Esophagus muscularis mucosa (tissue), 4 donors: ENCODE measurements at regions not wholly inside any gene's neighbourhood (a gene's known extent, or its start where the extent isn't known, plus 50 kb on each side); places are given as distances from the start of the nearest gene placed in this dataset.

ENCODE experiments used
- DNase-seq: peaks from one replicate; pipeline ENCODE4 v3.0.0-alpha.2; 2017; ENCODE audit errors: extremely low spot score
- H3K27ac ChIP-seq, 4 donors: fragments of 200-600 bp; sonication (generic); replicated peaks in 1 of 4; 1 replicate in 3 of 4; 2 replicates in 1 of 4; pipeline ENCODE4 v1.5.1; 2016 to 2019; ENCODE audit warnings: mild to moderate bottlenecking in 1 of 4
- H3K27me3 ChIP-seq, 4 donors: fragments of 200-600 bp; sonication (generic); one replicate each; pipeline versions ENCODE4 v1.5.1 to v1.6.0; 2016 to 2019
- H3K36me3 ChIP-seq, 4 donors: fragments of 200-600 bp; sonication (generic); one replicate each; pipeline ENCODE4 v1.5.1; 2016 to 2019
- H3K4me1 ChIP-seq, 4 donors: fragments of 200-600 bp; sonication (generic); one replicate each; pipeline ENCODE4 v1.5.1; 2016 to 2019
- H3K4me3 ChIP-seq, 4 donors: fragments of 200-600 bp; sonication (generic); 1 replicate in 2 of 4; 2 replicates in 2 of 4; pipeline ENCODE4 v1.5.1; 2016 to 2019; ENCODE audit warnings: mild to moderate bottlenecking in 4 of 4, moderate library complexity in 1 of 4
- H3K9me3 ChIP-seq, 4 donors: fragments of 200-600 bp; sonication (generic); 1 replicate in 3 of 4; 2 replicates in 1 of 4; pipeline ENCODE4 v1.5.1; 2016 to 2019
- CTCF ChIP-seq, 3 experiments: fragments of 200-600 bp in 2 of 3; fragments of 450-650 bp in 1 of 3; sonication (generic) in 2 of 3; IDR thresholded peaks; one replicate each; pipeline ENCODE4 v1.5.1; 2017 to 2019; ENCODE audit warnings: antibody characterized with exemption in 3 of 3, mild to moderate bottlenecking in 2 of 3, moderate library complexity in 1 of 3
- EP300 ChIP-seq: sonication (generic); formaldehyde crosslinking; IDR thresholded peaks from one replicate; pipeline ENCODE4 v1.6.1; 2017; ENCODE audit warnings: antibody characterized with exemption
- POLR2A ChIP-seq: fragments of 450-650 bp; IDR thresholded peaks from one replicate; pipeline ENCODE4 v1.6.1; 2017; ENCODE audit warnings: antibody characterized with exemption, moderate library complexity, mild to moderate bottlenecking, low read depth
- POLR2AphosphoS5 ChIP-seq, 2 donors: sonication (generic); formaldehyde crosslinking; IDR thresholded peaks; one replicate each; pipeline ENCODE4 v1.6.1; 2017; ENCODE audit warnings: antibody characterized with exemption in 2 of 2
- WGBS: methylation state at CpG from one replicate; pipeline ENCODE4 v1.1.5; 2018; 5-methylcytosine and 5-hydroxymethylcytosine counted together
- intact Hi-C: fragments of 100-400 bp; cut with DNase I; formaldehyde crosslinking; loops from one replicate; pipeline ENCODE4 v1.15.1; 2023

GRCh38 chr5:51273021-51273420 lies 110.2 kb upstream of the ISL1 start:
- no peaks in the 10 kb centered on the region for H3K27me3 ChIP-seq
- intact Hi-C loops: no loop called here
- 72% methylated on average over 3 of the region's 3 CpGs for WGBS
- H3K4me1 ChIP-seq: no peaks in the 10 kb centered on the region
- TF ChIP-seq POLR2AphosphoS5 (IDR thresholded peaks at IDR 0.05) (no peak), EP300 (no peak), POLR2A (no peak), CTCF (IDR thresholded peaks at IDR 0.05) (no peak)
- DNase-seq: no peak
- H3K27ac ChIP-seq: no peak overlapping the region
- no peaks in the 10 kb centered on the region for H3K36me3 ChIP-seq
- no peaks in the 10 kb centered on the region for H3K9me3 ChIP-seq
- no peak overlapping the region for H3K4me3 ChIP-seq

- no peak overlapping the region for H3K27ac ChIP-seq
- no peak overlapping the region for H3K4me3 ChIP-seq
- TF ChIP-seq POLR2A (no peak), CTCF (IDR thresholded peaks at IDR 0.05) (no peak), EP300 (no peak), POLR2AphosphoS5 (IDR thresholded peaks at IDR 0.05) (no peak)
- peaks cover 0 to 6% (median 0%) of the 10 kb centered on the region in 4 donors for H3K27me3 ChIP-seq
- no peak for DNase-seq
- 83% methylated on average over 1 of the region's 1 CpG for WGBS
- H3K36me3 ChIP-seq: no peaks in the 10 kb centered on the region
- no peaks in the 10 kb centered on the region for H3K9me3 ChIP-seq
- intact Hi-C loops: no loop called here
- H3K4me1 ChIP-seq: no peaks in the 10 kb centered on the region
Measured at GRCh38 chr5:51273871-51274270, 109.4 kb upstream of the ISL1 start.

- no peak overlapping the region for H3K27ac ChIP-seq
- WGBS: 95% methylated on average over 9 of the region's 9 CpGs
Measured at GRCh38 chr5:51275428-51275827, 107.8 kb upstream of the ISL1 start.

GRCh38 chr5:51276250-51276649 lies 107.0 kb upstream of the ISL1 start:
- TF ChIP-seq POLR2A (no peak), POLR2AphosphoS5 (IDR thresholded peaks at IDR 0.05) (no peak), CTCF (IDR thresholded peaks at IDR 0.05) (no peak), EP300 (no peak)
- Histone ChIP-seq H3K4me3 (no peak overlapping the region), H3K36me3 (no peaks in the 10 kb centered on the region), H3K27ac (no peak overlapping the region), H3K4me1 (no peaks in the 10 kb centered on the region), H3K9me3 (no peaks in the 10 kb centered on the region), H3K27me3 (peaks cover 0 to 6% (median 0%) of the 10 kb centered on the region in 4 donors)
- intact Hi-C loops: no loop called here
- 88% methylated on average over 2 of the region's 2 CpGs for WGBS
- no peak for DNase-seq

More at GRCh38 chr5:51275428-51275827, 107.8 kb upstream of the ISL1 start:
- H3K9me3 ChIP-seq: no peaks in the 10 kb centered on the region
- H3K27me3 ChIP-seq: peaks cover 0 to 6% (median 0%) of the 10 kb centered on the region in 4 donors
- no peaks in the 10 kb centered on the region for H3K4me1 ChIP-seq
- no peak overlapping the region for H3K4me3 ChIP-seq
- intact Hi-C loops: no loop called here
- no peaks in the 10 kb centered on the region for H3K36me3 ChIP-seq
- TF ChIP-seq CTCF (IDR thresholded peaks at IDR 0.05) (no peak), POLR2A (no peak), EP300 (no peak), POLR2AphosphoS5 (IDR thresholded peaks at IDR 0.05) (no peak)
- DNase-seq: no peak

GRCh38 chr5:51278539-51278938 lies 104.7 kb upstream of the ISL1 start:
- H3K9me3 ChIP-seq: no peaks in the 10 kb centered on the region
- H3K4me1 ChIP-seq: no peaks in the 10 kb centered on the region
- no peak for DNase-seq
- H3K4me3 ChIP-seq: no peak overlapping the region
- H3K27ac ChIP-seq: no peak overlapping the region
- no peaks in the 10 kb centered on the region for H3K36me3 ChIP-seq
- intact Hi-C loops: no loop called here
- WGBS: 36% methylated on average over 3 of the region's 3 CpGs
- no peak for TF ChIP-seq POLR2A
- no peak for TF ChIP-seq EP300
- TF ChIP-seq CTCF (IDR thresholded peaks at IDR 0.05): no peak
- no peak for TF ChIP-seq POLR2AphosphoS5 (IDR thresholded peaks at IDR 0.05)
- H3K27me3 ChIP-seq: peaks cover 0 to 6% (median 0%) of the 10 kb centered on the region in 4 donors
